GM19452 (cell line): ENCODE measurements at regions not wholly inside any gene's neighbourhood (a gene's known extent, or its start where the extent isn't known, plus 50 kb on each side); places are given as distances from the start of the nearest gene placed in this dataset.
A peak's percentile ranks its signal among the peaks of the same experiment; 100 is the strongest.

Source experiments
- ATAC-seq: cut with Tn5 transposase; IDR thresholded peaks from one replicate; pipeline ENCODE4 v1.9.1; 2021; ENCODE audit not compliant: unreplicated experiment

- ATAC-seq = peak; percentile 39
These were observed 149.4 kb downstream of the SNX19 start for GRCh38 chr11:130766650-130767565.

GRCh38 chr11:130769782-130770535, 146.3 kb downstream of the SNX19 start:
- no peak for ATAC-seq

GRCh38 chr11:130771708-130772107, 144.6 kb downstream of the SNX19 start:
- ATAC-seq = no peak

- no peak for ATAC-seq
These were observed 143.7 kb downstream of the SNX19 start for GRCh38 chr11:130772266-130773227.

- no peak for ATAC-seq
These were observed 142.9 kb downstream of the SNX19 start for GRCh38 chr11:130773244-130773820.

GRCh38 chr11:130774703-130775102, 141.6 kb downstream of the SNX19 start:
- no peak for ATAC-seq

GRCh38 chr11:130775306-130776060, 140.8 kb downstream of the SNX19 start:
- no peak for ATAC-seq

GRCh38 chr11:130776061-130776419, 140.2 kb downstream of the SNX19 start:
- no peak for ATAC-seq

GRCh38 chr11:130778026-130778425, 138.3 kb downstream of the SNX19 start:
- ATAC-seq = no peak

GRCh38 chr11:130778705-130779104, 137.6 kb downstream of the SNX19 start:
- no peak for ATAC-seq

- no peak for ATAC-seq
These were observed 137.0 kb downstream of the SNX19 start for GRCh38 chr11:130779267-130779666.

- no peak for ATAC-seq
These were observed 136.3 kb downstream of the SNX19 start for GRCh38 chr11:130779943-130780342.

GRCh38 chr11:130780437-130780836, 135.8 kb downstream of the SNX19 start:
- no peak for ATAC-seq

GRCh38 chr11:130781931-130782330, 134.3 kb downstream of the SNX19 start:
- ATAC-seq = no peak

- no peak for ATAC-seq
These were observed 133.7 kb downstream of the SNX19 start for GRCh38 chr11:130782361-130783222.

- no peak for ATAC-seq
These were observed 133.0 kb downstream of the SNX19 start for GRCh38 chr11:130783323-130783722.

- no peak for ATAC-seq
These were observed 130.7 kb downstream of the SNX19 start for GRCh38 chr11:130785380-130786116.

GRCh38 chr11:130786586-130786985, 129.7 kb downstream of the SNX19 start:
- ATAC-seq = no peak
